ENCODE measurements at regions not wholly inside any gene's neighbourhood (a gene's known extent, or its start where the extent isn't known, plus 50 kb on each side); places are given as distances from the start of the nearest gene placed in this dataset.

DNA sequence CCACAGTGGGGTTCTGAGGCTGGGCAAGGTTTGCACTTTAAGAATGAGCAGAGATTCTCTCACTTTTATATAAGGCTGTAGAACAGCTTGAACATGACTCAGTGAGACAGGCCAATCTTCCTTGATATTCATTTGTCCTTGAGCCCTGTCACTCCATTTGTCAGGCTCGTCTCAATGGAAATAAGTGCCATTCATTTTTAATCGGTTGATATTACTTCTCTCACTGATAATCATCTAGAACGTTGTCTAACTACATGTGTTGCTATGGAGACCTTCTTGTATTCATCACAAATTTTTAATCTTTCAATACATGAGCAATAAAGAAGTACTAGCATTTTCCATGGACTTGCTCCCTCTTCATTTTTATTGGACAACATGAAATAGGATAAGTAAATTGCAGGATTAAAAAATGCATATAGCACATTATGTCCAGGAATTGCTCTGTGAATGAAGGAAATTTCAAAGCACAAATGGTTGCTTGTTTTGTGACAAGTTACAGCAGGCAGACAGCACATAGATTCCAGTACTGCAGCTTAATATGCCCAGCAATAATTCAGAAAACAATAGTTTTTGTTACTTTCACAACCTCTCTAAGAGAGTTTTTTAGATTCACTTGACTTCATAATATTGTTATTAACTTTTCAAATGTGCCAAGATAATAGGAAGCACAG lies 1178.4 kb upstream of the ATXN8OS start:
- no peak for DNase-seq
- intact Hi-C loops (cut with DNase I): no loop called here
- Histone ChIP-seq H3K4me1 (no peaks in the 10 kb centered on the region), H3K27me3 (no peaks in the 10 kb centered on the region), H3K4me3 (replicated peaks in 1 of 3) (no peak overlapping the region), H3K27ac (no peak overlapping the region), H3K9me3 (no peaks in the 10 kb centered on the region), H3K36me3 (no peaks in the 10 kb centered on the region)
- TF ChIP-seq, protein P1, sequence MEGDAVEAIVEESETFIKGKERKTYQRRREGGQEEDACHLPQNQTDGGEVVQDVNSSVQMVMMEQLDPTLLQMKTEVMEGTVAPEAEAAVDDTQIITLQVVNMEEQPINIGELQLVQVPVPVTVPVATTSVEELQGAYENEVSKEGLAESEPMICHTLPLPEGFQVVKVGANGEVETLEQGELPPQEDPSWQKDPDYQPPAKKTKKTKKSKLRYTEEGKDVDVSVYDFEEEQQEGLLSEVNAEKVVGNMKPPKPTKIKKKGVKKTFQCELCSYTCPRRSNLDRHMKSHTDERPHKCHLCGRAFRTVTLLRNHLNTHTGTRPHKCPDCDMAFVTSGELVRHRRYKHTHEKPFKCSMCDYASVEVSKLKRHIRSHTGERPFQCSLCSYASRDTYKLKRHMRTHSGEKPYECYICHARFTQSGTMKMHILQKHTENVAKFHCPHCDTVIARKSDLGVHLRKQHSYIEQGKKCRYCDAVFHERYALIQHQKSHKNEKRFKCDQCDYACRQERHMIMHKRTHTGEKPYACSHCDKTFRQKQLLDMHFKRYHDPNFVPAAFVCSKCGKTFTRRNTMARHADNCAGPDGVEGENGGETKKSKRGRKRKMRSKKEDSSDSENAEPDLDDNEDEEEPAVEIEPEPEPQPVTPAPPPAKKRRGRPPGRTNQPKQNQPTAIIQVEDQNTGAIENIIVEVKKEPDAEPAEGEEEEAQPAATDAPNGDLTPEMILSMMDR (IDR thresholded peaks at IDR 0.05): no peak
- no peak for TF ChIP-seq POLR2A (IDR thresholded peaks at IDR 0.05)
- 75 to 91% methylated on average over 3 of the region's 3 CpGs for WGBS, 2 donors

DNA sequence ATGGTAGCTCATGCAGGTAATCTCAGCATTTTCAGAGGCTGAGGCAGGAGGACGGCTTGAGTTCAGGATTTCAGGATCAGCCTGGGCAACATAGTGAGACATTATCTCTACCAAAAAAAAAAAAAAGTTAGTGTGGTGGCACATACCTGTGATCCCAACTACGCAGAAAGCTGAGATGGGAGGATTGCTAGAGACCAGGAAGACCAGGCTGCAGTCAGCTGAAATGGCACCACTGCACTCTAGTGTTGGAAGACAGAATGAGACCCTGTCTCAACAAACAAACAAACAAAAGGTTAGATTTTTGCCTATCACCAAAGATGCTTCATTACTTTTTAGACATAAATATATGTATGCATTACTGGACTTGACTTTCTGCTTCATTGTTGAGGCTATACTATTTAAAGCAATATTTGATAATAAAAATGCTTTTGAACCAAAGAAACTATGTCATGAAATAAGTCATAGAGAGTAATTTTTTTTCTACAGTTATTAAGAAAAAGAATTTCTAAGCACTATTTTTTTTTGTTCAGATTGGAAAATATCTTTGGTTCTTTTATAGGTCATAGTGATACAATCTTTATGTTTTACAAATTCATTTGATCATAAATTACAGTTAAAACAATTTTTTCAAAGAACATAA lies 1180.1 kb upstream of the ATXN8OS start:
- Histone ChIP-seq H3K27ac (no peak overlapping the region), H3K4me1 (no peaks in the 10 kb centered on the region), H3K4me3 (replicated peaks in 1 of 3) (no peak overlapping the region), H3K36me3 (no peaks in the 10 kb centered on the region), H3K27me3 (no peaks in the 10 kb centered on the region), H3K9me3 (no peaks in the 10 kb centered on the region)
- DNase-seq: no peak
- intact Hi-C loops (cut with DNase I): no loop called here
- TF ChIP-seq, protein P1 (IDR thresholded peaks at IDR 0.05): no peak
- TF ChIP-seq POLR2A (IDR thresholded peaks at IDR 0.05): no peak
- 35 to 37% methylated on average over 2 of the region's 2 CpGs for WGBS, 2 donors

DNA sequence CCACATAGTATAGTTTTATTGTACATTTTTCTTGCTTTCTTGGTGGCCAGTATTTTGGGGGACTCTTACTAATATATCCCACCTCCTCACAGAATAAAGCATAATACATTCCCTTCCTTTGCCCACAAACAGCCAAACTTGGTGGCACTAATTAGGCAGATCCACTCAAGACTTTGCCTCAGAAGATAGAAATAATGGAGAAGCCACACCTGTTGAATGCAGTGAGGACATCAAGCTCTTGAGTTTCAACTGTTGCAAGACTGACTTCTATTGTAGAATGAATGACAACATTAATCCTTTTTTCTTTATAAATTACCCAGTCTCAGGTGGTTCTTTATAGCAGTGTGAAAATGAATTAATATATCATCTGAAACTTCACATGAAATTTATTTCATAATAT lies 1183.6 kb upstream of the ATXN8OS start:
- intact Hi-C loops (cut with DNase I): no loop called here
- Histone ChIP-seq H3K4me1 (no peaks in the 10 kb centered on the region), H3K4me3 (replicated peaks in 1 of 3) (no peak overlapping the region), H3K36me3 (no peaks in the 10 kb centered on the region), H3K27me3 (no peaks in the 10 kb centered on the region), H3K9me3 (no peaks in the 10 kb centered on the region), H3K27ac (no peak overlapping the region)
- DNase-seq: no peak
- TF ChIP-seq, protein P1 (IDR thresholded peaks at IDR 0.05): no peak
- TF ChIP-seq POLR2A (IDR thresholded peaks at IDR 0.05): no peak

DNA sequence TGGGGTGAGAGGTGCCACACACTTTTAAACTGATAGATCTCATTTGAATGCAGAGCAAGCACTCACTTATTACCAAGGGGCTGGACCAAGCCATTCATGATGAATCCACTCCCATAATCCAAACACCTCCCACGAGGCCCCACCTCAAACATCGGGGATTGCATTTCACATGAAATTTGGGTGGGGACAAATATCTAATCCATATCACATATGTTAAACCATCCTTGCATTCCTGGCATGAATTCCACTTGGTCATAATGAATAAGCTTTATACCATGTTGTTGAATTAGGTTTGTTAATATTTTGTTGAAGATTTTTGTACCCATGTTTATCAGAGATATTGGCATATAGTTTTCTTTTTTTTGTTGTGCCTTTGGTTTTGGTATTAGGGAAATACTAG lies 1198.7 kb upstream of the ATXN8OS start:
- no peaks in the 10 kb centered on the region for H3K9me3 ChIP-seq
- no peak for DNase-seq
- WGBS, 2 donors: 80 to 86% methylated on average over 2 of the region's 2 CpGs
- H3K4me3 ChIP-seq (replicated peaks in 1 of 3): no peak overlapping the region
- H3K4me1 ChIP-seq: no peaks in the 10 kb centered on the region
- intact Hi-C loops (cut with DNase I): no loop called here
- no peak for TF ChIP-seq POLR2A (IDR thresholded peaks at IDR 0.05)
- TF ChIP-seq, protein P1 (IDR thresholded peaks at IDR 0.05): no peak
- H3K27ac ChIP-seq: no peak overlapping the region
- H3K27me3 ChIP-seq: no peaks in the 10 kb centered on the region
- H3K36me3 ChIP-seq: no peaks in the 10 kb centered on the region

DNA sequence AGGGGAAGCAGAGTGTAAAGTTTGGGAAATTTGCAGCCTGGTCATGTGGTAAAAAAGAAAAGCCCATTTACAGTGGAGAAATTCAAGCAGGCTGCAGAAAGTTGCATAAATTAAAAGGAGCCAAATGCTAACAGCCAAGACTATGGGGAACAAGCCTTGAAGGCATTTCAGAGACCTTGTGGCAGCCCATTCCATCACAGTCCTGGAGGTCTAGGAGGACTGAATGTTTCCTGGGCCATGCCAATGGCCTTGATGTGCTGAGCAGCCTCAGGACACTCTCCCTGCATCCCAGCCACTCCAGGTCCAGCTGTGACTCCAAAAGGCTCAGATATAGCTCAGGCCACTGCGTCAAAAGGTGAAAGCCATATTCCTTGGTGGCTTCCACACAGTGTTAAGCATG lies 1202.4 kb upstream of the ATXN8OS start:
- Histone ChIP-seq H3K36me3 (no peaks in the 10 kb centered on the region), H3K9me3 (no peaks in the 10 kb centered on the region), H3K27me3 (no peaks in the 10 kb centered on the region), H3K27ac (no peak overlapping the region), H3K4me1 (no peaks in the 10 kb centered on the region), H3K4me3 (replicated peaks in 1 of 3) (no peak overlapping the region)
- intact Hi-C loops (cut with DNase I): no loop called here
- WGBS, 2 donors: 78 to 91% methylated on average over 1 of the region's 1 CpG
- TF ChIP-seq, protein P1 (IDR thresholded peaks at IDR 0.05): no peak
- no peak for TF ChIP-seq POLR2A (IDR thresholded peaks at IDR 0.05)
- DNase-seq: no peak
